ENCODE measurements at regions not wholly inside any gene's neighbourhood (a gene's known extent, or its start where the extent isn't known, plus 50 kb on each side); places are given as distances from the start of the nearest gene placed in this dataset.

GRCh38 chr3:166169681-166170080 is 332.5 kb upstream of the BCHE start:
- Histone ChIP-seq H3K27me3 (ENCODE audit: control insufficient read depth in 1 of 2, insufficient read depth in 2 of 2, low read length in 2 of 2) (no peaks in the 10 kb centered on the region), H3K9me3 (ENCODE audit: control insufficient read depth in 1 of 2, insufficient read depth in 1 of 2, low read length in 2 of 2) (no peaks in the 10 kb centered on the region), H3K4me1 (ENCODE audit: insufficient read depth, low read length) (no peaks in the 10 kb centered on the region), H3K27ac (ENCODE audit: low read depth in 1 of 2, low read length in 2 of 2) (no peak overlapping the region), H3K4me3 (ENCODE audit: low read length) (no peak overlapping the region), H3K36me3 (ENCODE audit: insufficient read depth, low read length) (no peaks in the 10 kb centered on the region)
- Mint-ChIP-seq H3K36me3 (ENCODE audit: low read depth) (no peaks in the 10 kb centered on the region), H3K4me3 (no peak overlapping the region), H3K27ac (no peak overlapping the region), H3K9me3 (peaks cover 4% of the 10 kb centered on the region), H3K27me3 (no peaks in the 10 kb centered on the region), H3K4me1 (ENCODE audit: low read depth) (no peaks in the 10 kb centered on the region)
- ChIA-PET CTCF (no interaction called here), POLR2A (no interaction called here)
- DNase-seq, result no peak
- TF ChIP-seq CTCF (IDR thresholded peaks at IDR 0.05), result no peak
- intact Hi-C loops (cut with DNase I, micrococcal nuclease), result no loop called here
- no peak for ATAC-seq (ENCODE audit: poor library complexity)

GRCh38 chr3:166127969-166128368 is 290.7 kb upstream of the BCHE start:
- CTCF ChIA-PET, result interaction anchor here (0.6 kb wide), 1 partner anchor 163 kb away, joined by 3 read pairs; no protein-coding TSS in a partner anchor
- Histone ChIP-seq H3K27ac (ENCODE audit: low read depth in 1 of 2, low read length in 2 of 2) (no peak overlapping the region), H3K9me3 (ENCODE audit: control insufficient read depth in 1 of 2, insufficient read depth in 1 of 2, low read length in 2 of 2) (peaks cover 0 to 3% of the 10 kb centered on the region in 2 experiments), H3K36me3 (ENCODE audit: insufficient read depth, low read length) (no peaks in the 10 kb centered on the region), H3K27me3 (ENCODE audit: control insufficient read depth in 1 of 2, insufficient read depth in 2 of 2, low read length in 2 of 2) (no peaks in the 10 kb centered on the region), H3K4me3 (ENCODE audit: low read length) (no peak overlapping the region), H3K4me1 (ENCODE audit: insufficient read depth, low read length) (no peaks in the 10 kb centered on the region)
- intact Hi-C loops (cut with DNase I, micrococcal nuclease), result no loop called here
- DNase-seq (no peak), ATAC-seq (ENCODE audit: poor library complexity) (no peak)
- Mint-ChIP-seq H3K4me1 (ENCODE audit: low read depth) (no peaks in the 10 kb centered on the region), H3K4me3 (no peak overlapping the region), H3K27me3 (no peaks in the 10 kb centered on the region), H3K27ac (no peak overlapping the region), H3K36me3 (ENCODE audit: low read depth) (no peaks in the 10 kb centered on the region), H3K9me3 (peaks cover 10% of the 10 kb centered on the region)
- TF ChIP-seq CTCF (IDR thresholded peaks at IDR 0.05), result no peak
- POLR2A ChIA-PET, result no interaction called here

- Histone ChIP-seq H3K27me3 (ENCODE audit: control insufficient read depth in 1 of 2, insufficient read depth in 2 of 2, low read length in 2 of 2) (no peaks in the 10 kb centered on the region), H3K4me1 (ENCODE audit: insufficient read depth, low read length) (no peaks in the 10 kb centered on the region), H3K36me3 (ENCODE audit: insufficient read depth, low read length) (no peaks in the 10 kb centered on the region), H3K4me3 (ENCODE audit: low read length) (no peak overlapping the region), H3K27ac (ENCODE audit: low read depth in 1 of 2, low read length in 2 of 2) (no peak overlapping the region), H3K9me3 (ENCODE audit: control insufficient read depth in 1 of 2, insufficient read depth in 1 of 2, low read length in 2 of 2) (peaks cover 0 to 3% of the 10 kb centered on the region in 2 experiments)
- intact Hi-C loops (cut with DNase I, micrococcal nuclease), result no loop called here
- ChIA-PET POLR2A (no interaction called here), CTCF (no interaction called here)
- Mint-ChIP-seq H3K27me3 (no peaks in the 10 kb centered on the region), H3K27ac (no peak overlapping the region), H3K9me3 (peaks cover 2% of the 10 kb centered on the region), H3K4me3 (no peak overlapping the region), H3K36me3 (ENCODE audit: low read depth) (no peaks in the 10 kb centered on the region), H3K4me1 (ENCODE audit: low read depth) (no peaks in the 10 kb centered on the region)
- DNase-seq (no peak), ATAC-seq (ENCODE audit: poor library complexity) (no peak)
- TF ChIP-seq CTCF (IDR thresholded peaks at IDR 0.05), result no peak
Measured at GRCh38 chr3:166125179-166125578, 288.0 kb upstream of the BCHE start.

Data from CD4-positive, alpha-beta T cell (primary cell).